GM10248 (cell line): ENCODE measurements at regions not wholly inside any gene's neighbourhood (a gene's known extent, or its start where the extent isn't known, plus 50 kb on each side); places are given as distances from the start of the nearest gene placed in this dataset.

Source experiments
- CTCF ChIA-PET: fragments of 300-600 bp; sonication (Branson Sonifier 250); formaldehyde crosslinking; extraction: SDS; loops from one replicate; lab custom pipeline; 2021; ENCODE audit warnings: antibody characterized with exemption; lab: Yijun Ruan, JAX
- POLR2A ChIA-PET: fragments of 350-650 bp; sonication (Branson Sonifier 250); formaldehyde crosslinking; extraction: SDS; loops from one replicate; lab custom pipeline; 2020; ENCODE audit warnings: antibody characterized with exemption; lab: Yijun Ruan, JAX
- DNase-seq: peaks from one replicate; pipeline ENCODE4 v3.0.0; 2012; ENCODE audit errors: extremely low spot score
- TF ChIP-seq, protein P1 (sequence below): IDR thresholded peaks from 2 replicates; pipeline ENCODE4 v1.5.1; 2012; ENCODE audit warnings: mild to moderate bottlenecking, low read depth; ENCODE audit errors: extremely low read depth, missing control alignments, control extremely low read depth

DNA sequence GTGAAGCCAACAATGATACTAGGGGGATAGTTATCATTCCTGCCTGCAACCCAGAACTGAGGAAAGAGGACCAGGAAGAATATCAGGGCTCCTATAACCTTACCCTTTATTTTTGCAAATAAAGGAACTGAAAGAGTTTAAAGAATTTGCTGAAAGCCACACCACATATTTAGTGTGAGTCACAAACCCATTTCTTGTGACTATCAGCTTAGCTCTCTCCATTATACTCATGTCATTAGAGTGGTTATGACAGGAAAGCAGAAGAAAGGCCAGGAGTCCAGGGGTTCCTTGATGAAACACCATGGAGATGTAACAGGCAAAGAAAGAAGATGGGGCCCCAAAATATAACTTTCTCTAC lies 141.1 kb upstream of the SAMSN1 start:
- ChIA-PET POLR2A (interaction anchor here (0.6 kb wide), 1 partner anchor 189 kb away, joined by 3 read pairs; no protein-coding TSS in a partner anchor), CTCF (interaction anchor here (0.6 to 2.6 kb wide), 16 partner anchors 11 to 234 kb away, joined by 3 to 14 read pairs (median 4); no protein-coding TSS in a partner anchor)
- peak; percentile 23 for DNase-seq
- TF ChIP-seq, protein P1, sequence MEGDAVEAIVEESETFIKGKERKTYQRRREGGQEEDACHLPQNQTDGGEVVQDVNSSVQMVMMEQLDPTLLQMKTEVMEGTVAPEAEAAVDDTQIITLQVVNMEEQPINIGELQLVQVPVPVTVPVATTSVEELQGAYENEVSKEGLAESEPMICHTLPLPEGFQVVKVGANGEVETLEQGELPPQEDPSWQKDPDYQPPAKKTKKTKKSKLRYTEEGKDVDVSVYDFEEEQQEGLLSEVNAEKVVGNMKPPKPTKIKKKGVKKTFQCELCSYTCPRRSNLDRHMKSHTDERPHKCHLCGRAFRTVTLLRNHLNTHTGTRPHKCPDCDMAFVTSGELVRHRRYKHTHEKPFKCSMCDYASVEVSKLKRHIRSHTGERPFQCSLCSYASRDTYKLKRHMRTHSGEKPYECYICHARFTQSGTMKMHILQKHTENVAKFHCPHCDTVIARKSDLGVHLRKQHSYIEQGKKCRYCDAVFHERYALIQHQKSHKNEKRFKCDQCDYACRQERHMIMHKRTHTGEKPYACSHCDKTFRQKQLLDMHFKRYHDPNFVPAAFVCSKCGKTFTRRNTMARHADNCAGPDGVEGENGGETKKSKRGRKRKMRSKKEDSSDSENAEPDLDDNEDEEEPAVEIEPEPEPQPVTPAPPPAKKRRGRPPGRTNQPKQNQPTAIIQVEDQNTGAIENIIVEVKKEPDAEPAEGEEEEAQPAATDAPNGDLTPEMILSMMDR: no peak

DNA sequence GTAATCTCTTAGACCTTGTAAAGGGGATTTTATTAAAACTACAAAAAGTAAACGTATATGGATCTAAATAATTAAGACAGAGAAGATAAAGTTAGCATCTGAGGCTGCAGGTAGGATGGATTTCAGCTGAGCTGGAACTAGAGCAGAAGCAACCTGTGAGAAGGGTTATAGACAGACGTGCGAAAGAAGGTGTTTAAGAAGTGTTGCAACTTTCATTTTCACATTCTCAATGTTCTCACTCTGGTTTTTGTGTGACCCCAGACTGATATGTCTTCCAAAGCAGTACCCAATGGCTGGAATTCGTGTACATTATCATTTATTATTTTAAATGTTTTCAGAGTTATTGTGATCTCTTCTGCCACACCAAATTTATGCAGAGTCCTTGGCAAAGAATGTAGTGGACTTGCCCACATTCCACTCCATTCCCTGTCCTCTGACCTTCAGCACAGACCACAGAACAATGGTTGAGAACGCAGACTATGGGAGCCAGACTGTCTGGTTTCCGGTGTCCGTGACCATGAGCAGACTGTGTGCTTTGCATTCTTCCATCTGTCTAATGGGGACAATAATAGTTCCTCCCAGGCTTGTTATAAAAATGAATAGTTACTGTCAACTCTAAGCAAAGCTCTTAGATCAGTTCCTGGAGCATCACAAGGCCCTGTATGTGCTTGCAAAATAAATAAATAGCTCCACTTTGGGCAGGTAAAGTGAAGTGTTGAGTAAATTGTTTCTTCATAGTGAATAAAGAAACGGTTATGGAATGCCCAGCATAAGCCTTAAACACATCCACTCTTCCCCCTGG lies 140.6 kb upstream of the SAMSN1 start:
- ChIA-PET POLR2A (interaction anchor here (0.6 kb wide), 1 partner anchor 188 kb away, joined by 3 read pairs; no protein-coding TSS in a partner anchor), CTCF (interaction anchor here (0.6 to 2.6 kb wide), 11 partner anchors 10 to 233 kb away, joined by 3 to 14 read pairs (median 5); no protein-coding TSS in a partner anchor)
- TF ChIP-seq, protein P1: no peak
- peak; percentile 35 for DNase-seq

GRCh38 chr21:14685568-14685967 lies 139.5 kb upstream of the SAMSN1 start:
- TF ChIP-seq, protein P1: no peak
- ChIA-PET CTCF (interaction anchor here (2.3 kb wide), 1 partner anchor 11 kb away, joined by 8 read pairs; no protein-coding TSS in a partner anchor), POLR2A (no interaction called here)
- DNase-seq: no peak

DNA sequence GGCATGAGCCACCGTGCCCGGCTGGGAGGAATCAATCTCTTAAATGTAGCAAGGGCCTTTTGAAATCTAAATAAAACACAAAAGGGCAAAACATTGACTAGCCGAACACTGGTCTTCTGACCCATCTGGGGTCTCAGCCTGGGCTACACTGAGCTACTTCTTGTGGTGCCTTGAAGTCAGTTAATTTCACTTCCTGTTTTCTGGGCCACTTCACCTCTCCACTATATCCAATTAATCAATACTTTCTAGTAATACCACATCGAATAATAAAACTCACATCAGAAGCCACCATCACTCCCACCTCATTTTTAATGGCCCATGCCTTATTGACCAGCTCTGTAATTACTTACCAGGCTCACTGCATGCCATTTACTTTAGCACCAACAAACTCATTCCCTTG lies 138.0 kb upstream of the SAMSN1 start:
- TF ChIP-seq, protein P1: no peak
- CTCF ChIA-PET: interaction anchor here (0.9 kb wide), 1 partner anchor 140 kb away, joined by 3 read pairs; no protein-coding TSS in a partner anchor
- POLR2A ChIA-PET: no interaction called here
- DNase-seq: no peak

- TF ChIP-seq, protein P1: no peak
- ChIA-PET CTCF (no interaction called here), POLR2A (no interaction called here)
- no peak for DNase-seq
Observed at GRCh38 chr21:14683063-14683462, 136.9 kb upstream of the SAMSN1 start.

DNA sequence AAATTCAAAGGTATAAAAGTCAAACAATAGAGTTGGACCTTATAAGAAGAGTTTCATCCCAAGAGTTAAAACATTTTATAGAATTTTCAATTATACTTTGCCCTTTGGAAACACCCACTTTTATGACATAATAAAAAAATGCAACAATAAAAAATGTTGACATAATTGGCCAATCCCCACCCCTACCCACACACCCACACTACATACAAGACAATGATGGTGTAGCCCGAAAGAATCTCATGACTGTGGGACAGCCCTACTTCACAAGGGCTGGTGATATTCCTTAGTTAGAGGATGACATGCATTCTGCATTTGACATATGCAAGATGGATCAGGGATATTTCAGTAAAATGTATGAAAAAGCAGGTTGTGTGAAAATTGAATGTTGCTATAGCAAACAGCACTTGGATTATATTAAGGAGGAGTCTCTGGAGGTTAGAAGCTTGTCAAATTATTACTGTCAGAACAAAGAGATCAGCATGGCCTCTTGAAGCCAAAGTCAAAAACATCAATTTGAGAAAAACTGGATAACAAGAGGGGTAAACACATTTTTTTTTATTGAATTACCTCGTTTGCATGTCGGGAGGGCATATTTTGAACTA lies 133.0 kb upstream of the SAMSN1 start:
- CTCF ChIA-PET: no interaction called here
- TF ChIP-seq, protein P1: no peak
- POLR2A ChIA-PET: no interaction called here
- no peak for DNase-seq
